ENCODE measurements at regions not wholly inside any gene's neighbourhood (a gene's known extent, or its start where the extent isn't known, plus 50 kb on each side); places are given as distances from the start of the nearest gene placed in this dataset.
A peak's percentile ranks its signal among the peaks of the same experiment; 100 is the strongest.

GRCh38 chr1:38525343-38526043 is 334.1 kb downstream of the RRAGC start:
- ChIA-PET CTCF (ENCODE audit: low intra/inter-chr PET ratio) (no interaction called here), POLR2A (interaction anchor here (0.6 to 1.6 kb wide), 4 partner anchors 9 to 884 kb away, joined by 3 to 4 read pairs (median 4); no protein-coding TSS in a partner anchor)
- in situ Hi-C loops (cut with MboI) (no loop called here), intact Hi-C loops (cut with micrococcal nuclease) (no loop called here)
- no peaks in the 10 kb centered on the region for H3K27me3 ChIP-seq (ENCODE audit: control insufficient read depth in 2 of 2, insufficient read depth in 2 of 2, low read length in 2 of 2)
- peak overlapping the region; percentile 84 for H2AFZ ChIP-seq (ENCODE audit: low read depth, low read length)
- no TSS peak for BruUV-seq (replicated peaks)
- FAIRE-seq: no peak
- no peaks in the 10 kb centered on the region for H3K36me3 ChIP-seq (ENCODE audit: control insufficient read depth, insufficient read depth, low read length)
- no peak for ATAC-seq
- H3K27ac ChIP-seq (ENCODE audit: extremely low read depth, low read depth, low read length): peak overlapping the region; percentile 42
- no peak overlapping the region for H3K4me3 ChIP-seq
- H3K9me1 ChIP-seq (ENCODE audit: control insufficient read depth, insufficient read depth, low read length): no peaks in the 10 kb centered on the region
- H3K9me3 ChIP-seq (replicated peaks; ENCODE audit: control insufficient read depth, insufficient read depth, low read depth, low read length): no peaks in the 10 kb centered on the region
- no peak for DNase-seq (ENCODE audit: extremely low read depth in 1 of 4, low spot score in 3 of 4)
- H3K79me2 ChIP-seq (ENCODE audit: control insufficient read depth, insufficient read depth, low read length): no peaks in the 10 kb centered on the region
- H3K4me2 ChIP-seq (ENCODE audit: insufficient read depth, low read length): peak overlapping the region; percentile 20
- WGBS (ENCODE audit: insufficient coverage, low coverage, missing lambda C conversion rate): 62% methylated on average over 4 of the region's 4 CpGs
- H4K20me1 ChIP-seq (replicated peaks; ENCODE audit: control insufficient read depth, insufficient read depth, low read length): no peaks in the 10 kb centered on the region
- H3K4me1 ChIP-seq (replicated peaks in 1 of 2; ENCODE audit: control insufficient read depth in 2 of 2, insufficient read depth in 2 of 2, low read length in 2 of 2): peaks cover 31 to 40% of the 10 kb centered on the region in 2 experiments
- peak overlapping the region in 1 of 2 experiments; percentile 5; a peak in 1 of 4 replicates for H3K9ac ChIP-seq (ENCODE audit: insufficient read depth in 1 of 2, low read depth in 2 of 2, low read length in 2 of 2)
- peak; percentile 95 for TF ChIP-seq ESRRA (IDR thresholded peaks at IDR 0.05; ENCODE audit: borderline replicate concordance, low read depth)
- no peak for TF ChIP-seq HLTF (IDR thresholded peaks at IDR 0.05)
- peak; percentile 98 for TF ChIP-seq SMARCA5 (IDR thresholded peaks at IDR 0.05)
- no peak for TF ChIP-seq NFIX (CRISPR knock-in tag; IDR thresholded peaks at IDR 0.05; ENCODE audit: low read depth)
- no peak for TF ChIP-seq NONO (IDR thresholded peaks at IDR 0.05; ENCODE audit: low read depth in 2 of 2, low read length in 1 of 2)
- no peak for TF ChIP-seq NFYB (IDR thresholded peaks at IDR 0.05; ENCODE audit: extremely low read depth, insufficient read length)
- peak; percentile 99 for TF ChIP-seq CHD4 (IDR thresholded peaks at IDR 0.05; ENCODE audit: insufficient read depth, insufficient replicate concordance, low read depth, low read length, poor library complexity, severe bottlenecking)
- no peak for TF ChIP-seq IRF1 (CRISPR knock-in tag; IDR thresholded peaks at IDR 0.05; ENCODE audit: borderline replicate concordance)
- peak; percentile 100 for TF ChIP-seq BCOR (IDR thresholded peaks at IDR 0.05)
- no peak for TF ChIP-seq ZFP36 (IDR thresholded peaks at IDR 0.05; ENCODE audit: low read depth, low read length, partially characterized antibody)
- no peak for TF ChIP-seq CHD2 (IDR thresholded peaks at IDR 0.05; ENCODE audit: low read depth, low read length)
- TF ChIP-seq TOE1 (IDR thresholded peaks at IDR 0.05; ENCODE audit: borderline replicate concordance): no peak
- TF ChIP-seq TOE1 (CRISPR knock-in tag; IDR thresholded peaks at IDR 0.05; ENCODE audit: borderline replicate concordance, low read depth): no peak
- TF ChIP-seq CBX1 (IDR thresholded peaks at IDR 0.05; ENCODE audit: low read depth): peak; percentile 96; the same call in 1 of the 2 replicates
- no peak for TF ChIP-seq MLX (CRISPR knock-in tag; conservative IDR thresholded peaks at IDR 0.05)
- TF ChIP-seq HDGF (IDR thresholded peaks at IDR 0.05): peak; percentile 57
- peak; percentile 42 for TF ChIP-seq HDAC3 (IDR thresholded peaks at IDR 0.05; ENCODE audit: borderline replicate concordance, partially characterized antibody)
- peak; percentile 97 to 99 for TF ChIP-seq KDM1A (IDR thresholded peaks at IDR 0.05)
- TF ChIP-seq ADNP (tag; IDR thresholded peaks at IDR 0.05): peak; percentile 99
- no peak for TF ChIP-seq PTRF (tag; IDR thresholded peaks at IDR 0.05)
- TF ChIP-seq ATF1 (CRISPR knock-in tag; IDR thresholded peaks at IDR 0.05): no peak
- 0 out of 2 replicates have a peak, but pooled peaks have one; percentile 12 for TF ChIP-seq ATF1 (tag; IDR thresholded peaks at IDR 0.05)
- TF ChIP-seq NCOA4 (IDR thresholded peaks at IDR 0.05; ENCODE audit: partially characterized antibody): peak; percentile 52
- no peak for TF ChIP-seq POLR2AphosphoS5 (IDR thresholded peaks at IDR 0.05; ENCODE audit: control insufficient read depth, insufficient read depth, low read depth, low read length)
- peak; percentile 82 for TF ChIP-seq PHF20 (IDR thresholded peaks at IDR 0.05; ENCODE audit: partially characterized antibody)

Data from K562 (cell line).